Caco-2 (cell line): ENCODE measurements at regions not wholly inside any gene's neighbourhood (a gene's known extent, or its start where the extent isn't known, plus 50 kb on each side); places are given as distances from the start of the nearest gene placed in this dataset.

Source experiments
- BruUV-seq: library from RNA; stranded (reverse); fragments of 400-500 nt; replicated peaks from 2 replicates; lab custom pipeline; 2021; lab: Mats Ljungman, UMichigan
- CTCF ChIA-PET: fragments of 300-600 bp; sonication (Branson Sonifier 250); formaldehyde crosslinking; loops from one replicate; lab custom pipeline; 2022; ENCODE audit warnings: antibody characterized with exemption; lab: Charles Lee
- POLR2A ChIA-PET: fragments of 300-600 bp; sonication (Branson Sonifier 250); formaldehyde crosslinking; loops from one replicate; lab custom pipeline; 2022; ENCODE audit warnings: antibody characterized with exemption; lab: Charles Lee
- DNase-seq, 2 experiments: peaks; one replicate each; pipeline versions ENCODE4 v3.0.0 to v3.0.0-alpha.2; 2020 to 2022
- H3K27me3 ChIP-seq: replicated peaks from 2 replicates; pipeline ENCODE4 v1.6.0; 2011; ENCODE audit warnings: low read length; ENCODE audit not compliant: control insufficient read depth, insufficient read depth
- H3K36me3 ChIP-seq: 2 replicates; pipeline ENCODE4 v1.5.1; 2011; ENCODE audit warnings: low read length; ENCODE audit not compliant: control insufficient read depth, insufficient read depth
- H3K4me1 ChIP-seq: fragments of 250-450 bp; sonication (Bioruptor Pico); 2 replicates; pipeline ENCODE4 v1.5.1; 2020; ENCODE audit warnings: mild to moderate bottlenecking
- H3K4me3 ChIP-seq: 2 replicates; pipeline ENCODE4 v1.5.1; 2011; ENCODE audit warnings: low read depth, mild to moderate bottlenecking, control low read depth, low read length
- H3K9me3 ChIP-seq: fragments of 250-450 bp; sonication (Bioruptor Pico); 2 replicates; pipeline ENCODE4 v1.5.1; 2020; ENCODE audit warnings: mild to moderate bottlenecking, moderate library complexity
- H3K27ac Mint-ChIP-seq: one replicate; pipeline ENCODE4 v1.8.0; 2022; ENCODE audit warnings: mixed read lengths; ENCODE audit not compliant: unreplicated experiment
- H3K27me3 Mint-ChIP-seq: one replicate; pipeline ENCODE4 v1.8.0; 2022; ENCODE audit warnings: mixed read lengths; ENCODE audit not compliant: insufficient read depth, unreplicated experiment
- H3K36me3 Mint-ChIP-seq: one replicate; pipeline ENCODE4 v1.8.0; 2022; ENCODE audit warnings: mild to moderate bottlenecking, mixed read lengths; ENCODE audit not compliant: insufficient read depth, unreplicated experiment
- H3K4me1 Mint-ChIP-seq: one replicate; pipeline ENCODE4 v1.8.0; 2022; ENCODE audit warnings: low read depth, mixed read lengths; ENCODE audit not compliant: unreplicated experiment
- H3K4me3 Mint-ChIP-seq: one replicate; pipeline ENCODE4 v1.8.0; 2022; ENCODE audit warnings: mild to moderate bottlenecking, moderate library complexity, mixed read lengths; ENCODE audit not compliant: unreplicated experiment
- H3K9me3 Mint-ChIP-seq: one replicate; pipeline ENCODE4 v1.8.0; 2022; ENCODE audit warnings: mixed read lengths; ENCODE audit not compliant: unreplicated experiment
- intact Hi-C: fragments of 100-400 bp; cut with micrococcal nuclease; formaldehyde crosslinking; loops from one replicate; pipeline ENCODE4 v1.10.0; 2022; ENCODE audit not compliant: unreplicated experiment
- TF ChIP-seq, protein P1 (sequence below), 2 experiments: fragments of 200-600 bp in 1 of 2; IDR thresholded peaks; 1 replicate in 1 of 2; 2 replicates in 1 of 2; pipeline versions ENCODE4 v1.5.1 to v1.8.0; 2011 to 2022; ENCODE audit warnings: antibody characterized with exemption in 1 of 2, control low read depth in 1 of 2, inconsistent platforms in 1 of 2, low read depth in 1 of 2, low read length in 1 of 2, mild to moderate bottlenecking in 1 of 2, moderate library complexity in 1 of 2; ENCODE audit not compliant: insufficient read depth in 1 of 2, severe bottlenecking in 1 of 2, unreplicated experiment in 1 of 2

DNA sequence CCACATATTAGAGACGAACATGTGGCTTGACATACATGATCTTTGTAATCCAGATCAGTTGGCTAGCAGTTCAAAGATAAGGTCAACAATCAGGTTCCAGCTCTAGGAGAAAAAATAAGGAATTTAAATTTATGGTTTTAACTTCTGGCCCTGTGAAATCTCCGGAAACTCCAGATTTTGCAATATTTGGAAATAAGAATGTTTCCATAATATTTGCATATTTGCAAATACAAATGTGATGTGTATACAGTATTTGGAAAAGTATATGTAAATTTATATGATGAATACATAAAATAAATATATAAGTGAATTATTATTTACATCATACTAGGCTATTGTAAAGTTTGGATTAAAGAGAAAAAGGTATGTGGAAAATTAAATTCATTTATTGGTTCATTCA is 97.1 kb downstream of the KCNJ2 start:
- H3K36me3 ChIP-seq = no peaks in the 10 kb centered on the region
- Mint-ChIP-seq H3K4me1 (no peaks in the 10 kb centered on the region), H3K4me3 (no peak overlapping the region), H3K36me3 (no peaks in the 10 kb centered on the region), H3K27me3 (no peaks in the 10 kb centered on the region), H3K27ac (no peak overlapping the region), H3K9me3 (no peaks in the 10 kb centered on the region)
- no peak overlapping the region for H3K4me3 ChIP-seq
- no TSS peak for BruUV-seq
- intact Hi-C loops = no loop called here
- H3K9me3 ChIP-seq = peaks cover 10% of the 10 kb centered on the region
- TF ChIP-seq, protein P1, sequence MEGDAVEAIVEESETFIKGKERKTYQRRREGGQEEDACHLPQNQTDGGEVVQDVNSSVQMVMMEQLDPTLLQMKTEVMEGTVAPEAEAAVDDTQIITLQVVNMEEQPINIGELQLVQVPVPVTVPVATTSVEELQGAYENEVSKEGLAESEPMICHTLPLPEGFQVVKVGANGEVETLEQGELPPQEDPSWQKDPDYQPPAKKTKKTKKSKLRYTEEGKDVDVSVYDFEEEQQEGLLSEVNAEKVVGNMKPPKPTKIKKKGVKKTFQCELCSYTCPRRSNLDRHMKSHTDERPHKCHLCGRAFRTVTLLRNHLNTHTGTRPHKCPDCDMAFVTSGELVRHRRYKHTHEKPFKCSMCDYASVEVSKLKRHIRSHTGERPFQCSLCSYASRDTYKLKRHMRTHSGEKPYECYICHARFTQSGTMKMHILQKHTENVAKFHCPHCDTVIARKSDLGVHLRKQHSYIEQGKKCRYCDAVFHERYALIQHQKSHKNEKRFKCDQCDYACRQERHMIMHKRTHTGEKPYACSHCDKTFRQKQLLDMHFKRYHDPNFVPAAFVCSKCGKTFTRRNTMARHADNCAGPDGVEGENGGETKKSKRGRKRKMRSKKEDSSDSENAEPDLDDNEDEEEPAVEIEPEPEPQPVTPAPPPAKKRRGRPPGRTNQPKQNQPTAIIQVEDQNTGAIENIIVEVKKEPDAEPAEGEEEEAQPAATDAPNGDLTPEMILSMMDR (IDR thresholded peaks at IDR 0.05; ENCODE audit: insufficient read depth in 1 of 2, low read depth in 1 of 2, low read length in 1 of 2, severe bottlenecking in 1 of 2, unreplicated experiment in 1 of 2) = no peak
- CTCF ChIA-PET = no interaction called here
- no peaks in the 10 kb centered on the region for H3K27me3 ChIP-seq
- H3K4me1 ChIP-seq = no peaks in the 10 kb centered on the region
- POLR2A ChIA-PET = no interaction called here
- DNase-seq = no peak

DNA sequence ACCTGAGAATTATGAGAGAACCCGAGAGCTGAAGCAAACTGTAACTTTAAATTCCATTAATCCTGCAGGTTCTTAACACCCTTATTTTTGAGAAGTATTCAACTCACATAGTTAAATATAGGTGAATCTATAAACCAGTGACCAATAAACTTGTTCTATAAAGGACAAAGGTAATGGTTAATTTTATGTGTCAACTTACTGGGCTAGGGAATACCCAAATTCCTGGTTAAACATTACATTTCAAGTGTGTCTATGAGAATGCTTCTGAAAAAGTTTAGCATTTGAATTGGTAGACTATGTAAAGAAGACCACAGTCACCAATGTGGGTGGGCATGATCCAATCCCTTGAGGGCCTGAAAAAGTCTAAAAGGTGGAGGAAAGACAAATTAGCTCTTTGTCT is 99.1 kb downstream of the KCNJ2 start:
- intact Hi-C loops = no loop called here
- ChIA-PET CTCF (no interaction called here), POLR2A (no interaction called here)
- no peaks in the 10 kb centered on the region for H3K36me3 Mint-ChIP-seq
- TF ChIP-seq, protein P1 (IDR thresholded peaks at IDR 0.05; ENCODE audit: insufficient read depth in 1 of 2, low read depth in 1 of 2, low read length in 1 of 2, severe bottlenecking in 1 of 2, unreplicated experiment in 1 of 2) = no peak
- Histone ChIP-seq H3K36me3 (no peaks in the 10 kb centered on the region), H3K27me3 (no peaks in the 10 kb centered on the region), H3K9me3 (peaks cover 10% of the 10 kb centered on the region), H3K4me1 (no peaks in the 10 kb centered on the region), H3K4me3 (no peak overlapping the region)
- H3K27ac Mint-ChIP-seq = no peak overlapping the region
- DNase-seq = no peak
- no peaks in the 10 kb centered on the region for H3K4me1 Mint-ChIP-seq
- BruUV-seq = no TSS peak
- H3K27me3 Mint-ChIP-seq = no peaks in the 10 kb centered on the region
- no peak overlapping the region for H3K4me3 Mint-ChIP-seq
- no peaks in the 10 kb centered on the region for H3K9me3 Mint-ChIP-seq

DNA sequence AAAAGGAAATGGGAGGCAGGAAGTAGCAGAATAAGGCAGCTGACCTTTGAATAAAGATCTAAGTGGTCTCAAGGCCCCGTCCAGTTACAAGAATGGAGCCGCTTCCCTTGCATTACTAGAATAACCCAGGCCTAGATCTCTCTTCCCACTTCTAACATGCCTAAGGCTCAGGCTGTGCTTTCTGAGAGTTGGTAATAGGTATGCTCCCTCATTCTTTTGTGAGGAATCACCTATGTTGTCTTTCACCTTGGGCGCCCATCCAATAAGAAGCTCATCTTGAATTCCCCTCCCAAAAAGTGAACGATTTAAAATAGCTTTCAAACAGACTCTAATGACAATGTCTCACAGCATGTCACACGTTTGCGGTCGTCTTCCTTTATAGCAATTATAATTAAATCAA is 101.2 kb downstream of the KCNJ2 start:
- ChIA-PET CTCF (no interaction called here), POLR2A (interaction anchor here (0.5 kb wide), 1 partner anchor 504 kb away, joined by 3 read pairs; no protein-coding TSS in a partner anchor)
- Mint-ChIP-seq H3K27ac (no peak overlapping the region), H3K4me3 (no peak overlapping the region), H3K4me1 (no peaks in the 10 kb centered on the region), H3K27me3 (no peaks in the 10 kb centered on the region), H3K36me3 (no peaks in the 10 kb centered on the region), H3K9me3 (no peaks in the 10 kb centered on the region)
- BruUV-seq = no TSS peak
- Histone ChIP-seq H3K27me3 (no peaks in the 10 kb centered on the region), H3K4me3 (no peak overlapping the region), H3K4me1 (no peaks in the 10 kb centered on the region), H3K36me3 (no peaks in the 10 kb centered on the region), H3K9me3 (peaks cover 10% of the 10 kb centered on the region)
- intact Hi-C loops = no loop called here
- TF ChIP-seq, protein P1 (IDR thresholded peaks at IDR 0.05; ENCODE audit: insufficient read depth in 1 of 2, low read depth in 1 of 2, low read length in 1 of 2, severe bottlenecking in 1 of 2, unreplicated experiment in 1 of 2) = no peak
- no peak for DNase-seq
